HG02798 (cell line): ENCODE measurements at regions not wholly inside any gene's neighbourhood (a gene's known extent, or its start where the extent isn't known, plus 50 kb on each side); places are given as distances from the start of the nearest gene placed in this dataset.

ENCODE experiments used
- ATAC-seq: cut with Tn5 transposase; IDR thresholded peaks from one replicate; pipeline ENCODE4 v1.9.1; 2021; ENCODE audit warnings: mild to moderate bottlenecking; ENCODE audit not compliant: unreplicated experiment, poor library complexity

- ATAC-seq = no peak
These were observed 130.8 kb upstream of the MAP1B start for GRCh38 chr5:71976449-71976848.

- no peak for ATAC-seq
These were observed 130.0 kb upstream of the MAP1B start for GRCh38 chr5:71977311-71977710.

DNA sequence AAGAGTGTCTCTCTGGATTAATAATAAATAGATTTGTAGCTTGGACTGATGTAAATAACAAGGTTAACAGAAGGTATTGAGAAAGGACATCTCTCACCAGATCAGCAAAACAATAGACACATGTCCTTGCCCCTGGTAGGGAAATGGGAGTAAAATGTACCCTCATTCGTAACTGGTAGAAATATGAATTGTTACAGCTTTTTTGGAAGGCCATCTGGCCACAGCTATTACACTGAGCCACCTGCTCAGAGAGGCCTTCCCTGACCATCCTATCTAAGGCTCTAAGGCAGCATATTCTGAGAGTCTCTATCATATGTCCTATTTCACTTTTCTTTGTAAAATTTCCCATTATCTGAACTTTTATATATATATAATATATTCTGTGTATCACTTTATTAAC, 129.1 kb upstream of the MAP1B start:
- no peak for ATAC-seq

DNA sequence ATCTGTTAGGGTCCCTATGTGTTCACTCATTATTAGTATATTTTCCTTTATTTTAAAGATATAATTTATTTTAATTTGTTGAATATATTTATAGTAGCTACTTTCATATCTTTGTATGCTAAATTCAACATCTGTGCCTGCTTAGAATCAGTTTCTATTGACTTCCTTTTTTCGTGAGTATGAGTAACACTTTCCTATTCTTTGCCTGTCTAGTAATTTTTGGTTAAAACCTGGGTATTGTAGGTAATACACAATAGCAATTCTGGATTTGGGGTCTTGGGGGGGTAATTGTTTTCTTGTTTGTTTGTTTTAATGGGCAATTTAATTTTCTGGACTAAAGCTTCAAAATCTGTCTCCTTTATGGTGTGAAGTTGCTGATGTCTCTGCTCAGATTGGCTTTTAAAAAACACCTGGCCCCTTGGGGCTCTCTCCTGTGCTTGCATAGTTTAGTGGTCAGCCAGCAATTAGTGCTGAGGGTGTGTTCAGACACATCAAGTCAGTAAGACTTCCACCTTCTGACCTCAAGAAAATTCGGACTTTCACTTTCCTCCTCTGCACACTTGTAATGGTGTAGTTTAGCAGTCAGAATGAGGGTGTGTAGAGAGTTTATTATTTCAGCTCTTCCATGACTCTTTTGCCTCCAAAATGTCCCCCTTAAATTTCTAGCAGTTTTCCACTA, 124.4 kb upstream of the MAP1B start:
- ATAC-seq = no peak

- no peak for ATAC-seq
These were observed 121.2 kb upstream of the MAP1B start for GRCh38 chr5:71986101-71986500.

- ATAC-seq = no peak
These were observed 118.5 kb upstream of the MAP1B start for GRCh38 chr5:71988808-71989207.

DNA sequence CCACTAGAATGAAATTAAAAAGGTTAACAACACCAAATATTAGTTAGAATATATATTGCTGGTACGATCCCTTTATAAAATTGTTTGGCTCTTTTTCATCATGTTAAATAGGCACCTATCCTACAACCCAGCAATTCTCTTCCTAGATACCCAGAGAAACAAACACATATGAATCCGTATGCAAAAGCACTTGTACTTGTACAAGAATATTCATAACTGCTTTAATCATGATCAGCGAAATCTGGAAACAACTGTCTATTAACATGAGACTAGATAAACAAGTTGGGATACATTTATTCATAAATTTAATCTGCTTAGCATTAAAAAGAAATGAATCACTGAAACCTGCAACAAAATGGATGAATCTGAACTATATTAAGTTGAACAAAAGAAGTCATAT, 113.7 kb upstream of the MAP1B start:
- no peak for ATAC-seq

GRCh38 chr5:71996789-71997188, 110.5 kb upstream of the MAP1B start:
- no peak for ATAC-seq

DNA sequence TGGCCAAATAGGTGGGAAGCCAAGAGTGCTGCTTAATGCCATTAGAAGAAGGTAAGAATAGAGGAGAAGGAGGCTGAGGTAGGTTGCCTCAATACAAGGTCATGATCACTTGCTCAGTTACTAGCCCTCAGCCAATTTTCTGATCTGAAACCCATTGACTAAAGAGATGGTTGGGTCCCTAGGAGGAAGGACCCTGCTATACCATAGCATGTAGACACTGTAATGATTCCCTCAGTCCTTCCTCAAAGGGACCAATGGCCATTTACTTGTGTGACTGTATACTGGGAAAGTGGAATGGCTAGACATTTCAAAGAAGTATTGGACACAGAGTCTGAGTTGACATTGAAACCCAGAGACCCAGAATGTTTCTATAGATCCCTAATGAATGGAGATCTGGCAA, 108.5 kb upstream of the MAP1B start:
- ATAC-seq = no peak

GRCh38 chr5:72000707-72001106, 106.6 kb upstream of the MAP1B start:
- ATAC-seq = no peak

DNA sequence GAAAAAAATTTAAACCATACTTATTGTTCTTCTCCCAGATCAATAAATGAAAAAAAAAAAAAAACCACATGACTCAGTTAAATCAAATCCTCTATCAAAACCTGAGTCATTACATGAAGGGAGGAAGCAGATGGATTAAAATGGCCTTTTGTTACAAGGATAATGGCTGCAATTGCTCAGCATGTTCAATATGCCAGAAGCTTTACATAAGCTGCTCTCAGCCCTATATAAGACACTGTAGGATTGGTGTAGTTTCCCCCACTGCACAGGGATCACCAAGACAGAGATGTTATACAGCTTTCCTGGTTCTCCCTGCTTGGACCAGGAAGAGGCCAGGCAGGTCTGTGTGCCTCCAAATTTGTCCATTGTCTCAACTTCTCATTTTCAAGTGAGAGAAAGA, 101.6 kb upstream of the MAP1B start:
- ATAC-seq = no peak

DNA sequence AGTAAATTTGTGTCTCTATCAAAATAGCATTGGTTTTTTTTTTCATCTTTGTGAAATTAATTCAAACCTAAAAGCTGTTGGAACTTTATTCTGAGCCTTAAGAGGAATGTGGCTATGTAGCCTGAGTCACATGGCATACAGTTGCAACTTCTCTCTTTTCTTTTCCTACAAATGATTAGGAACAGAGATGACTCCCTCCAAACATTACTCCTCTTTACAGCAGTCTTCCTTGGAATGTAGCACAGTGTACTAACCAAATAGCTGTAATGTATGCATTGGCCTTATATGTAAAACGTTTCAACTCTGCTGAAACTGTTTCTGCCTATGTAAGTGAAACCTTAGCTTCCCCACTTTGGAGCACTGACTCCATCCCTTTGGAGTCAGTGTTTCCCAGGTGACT, 100.9 kb upstream of the MAP1B start:
- no peak for ATAC-seq

- ATAC-seq = no peak
These were observed 99.8 kb upstream of the MAP1B start for GRCh38 chr5:72007336-72008111.

DNA sequence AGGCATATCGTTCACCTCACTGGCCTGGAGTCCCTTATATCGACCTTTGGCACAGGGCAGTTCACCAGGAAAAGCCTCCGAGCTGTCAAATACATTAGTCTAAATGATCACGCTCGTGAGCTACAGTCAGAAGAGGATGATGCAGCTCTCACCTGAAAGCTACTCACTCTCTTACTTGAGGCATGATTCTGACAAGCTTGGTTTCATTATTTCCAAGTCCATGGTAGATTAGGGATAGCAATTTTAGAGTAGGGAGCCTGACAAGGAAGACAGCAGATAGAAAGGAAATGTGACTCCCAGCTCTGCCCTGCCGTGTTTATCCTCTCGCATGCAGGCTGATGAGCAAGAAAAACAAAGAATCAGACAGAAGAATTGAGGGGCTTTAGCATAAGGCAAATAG, 98.0 kb upstream of the MAP1B start:
- no peak for ATAC-seq

DNA sequence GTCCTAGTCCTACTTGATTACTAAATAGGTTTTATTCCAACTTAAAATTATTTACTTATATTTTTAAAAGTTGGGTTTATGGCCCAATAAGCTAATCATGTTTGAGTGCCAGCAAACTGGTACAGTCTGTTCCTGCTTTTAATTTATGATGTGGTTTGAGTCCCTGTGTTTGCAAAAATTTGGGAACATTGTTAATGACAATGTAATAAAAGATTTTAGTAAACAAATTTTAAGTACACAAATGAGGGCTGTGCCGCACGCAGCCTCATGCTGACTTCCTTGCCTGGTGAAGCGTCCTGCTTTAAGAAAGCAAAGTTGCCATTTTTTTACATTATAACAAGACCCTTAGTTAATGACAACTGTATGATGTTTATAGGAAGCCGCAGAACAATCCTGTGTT, 96.8 kb upstream of the MAP1B start:
- no peak for ATAC-seq

DNA sequence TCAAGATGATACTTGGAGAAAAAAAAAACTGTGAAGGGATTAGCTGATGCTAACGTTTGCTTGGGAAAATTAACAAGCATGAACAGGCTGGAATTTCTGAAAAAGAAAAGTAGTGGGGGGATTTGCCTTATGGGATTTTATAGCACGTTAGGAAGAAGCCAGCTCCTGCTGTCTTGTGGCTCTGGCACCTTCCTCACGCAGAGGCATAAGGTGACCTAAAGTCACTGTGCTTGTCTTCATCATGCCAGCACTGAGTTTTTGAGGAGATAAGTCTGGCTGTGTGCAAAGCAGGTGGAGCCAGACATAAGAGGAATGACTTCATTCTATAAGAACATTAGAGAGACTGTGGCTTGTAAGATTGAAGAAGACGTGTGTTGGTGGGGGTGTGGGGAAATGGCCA, 94.4 kb upstream of the MAP1B start:
- no peak for ATAC-seq

DNA sequence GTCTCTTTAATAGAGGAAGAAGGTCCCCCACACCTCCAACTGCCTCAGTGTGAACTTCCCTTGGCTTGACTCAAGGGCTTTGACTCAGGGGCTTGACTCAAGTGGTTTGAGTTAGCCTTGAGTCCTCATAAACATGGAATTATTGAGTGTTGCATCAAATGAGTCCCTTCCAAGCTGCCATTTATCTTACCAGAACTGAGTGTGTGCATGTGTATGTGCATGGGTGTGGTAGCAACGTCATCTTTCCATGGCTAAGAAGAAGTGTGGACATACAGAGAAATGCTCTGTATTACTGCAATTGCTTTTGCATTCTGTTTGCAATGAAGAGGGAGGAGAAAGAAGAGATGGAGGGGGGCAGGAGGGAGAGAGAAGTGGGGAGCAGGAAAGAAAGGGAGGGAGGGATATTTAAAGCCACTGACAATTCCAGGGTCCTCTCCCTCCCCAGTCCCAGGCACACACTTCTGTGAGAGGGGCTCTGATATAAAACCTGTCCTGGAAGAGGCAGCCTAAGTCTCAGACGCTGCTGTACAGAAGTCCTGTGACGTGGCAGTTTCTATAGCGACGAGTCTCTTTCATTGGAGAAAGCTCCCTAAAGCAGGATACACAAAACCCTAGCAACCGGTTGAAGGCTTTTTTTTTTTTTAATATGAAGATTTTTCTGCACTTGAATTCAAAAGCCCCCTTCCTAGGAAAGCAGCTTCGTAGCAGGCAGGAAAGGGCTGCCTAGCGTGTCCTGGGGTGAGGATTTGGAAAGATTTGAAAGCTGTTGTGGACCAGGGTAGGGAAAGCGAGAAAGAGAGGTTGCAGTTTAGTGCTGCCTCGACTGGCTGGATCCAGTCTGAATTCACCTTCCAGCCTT, 93.3 kb upstream of the MAP1B start:
- ATAC-seq = no peak

GRCh38 chr5:72015103-72015548, 92.1 kb upstream of the MAP1B start:
- no peak for ATAC-seq

DNA sequence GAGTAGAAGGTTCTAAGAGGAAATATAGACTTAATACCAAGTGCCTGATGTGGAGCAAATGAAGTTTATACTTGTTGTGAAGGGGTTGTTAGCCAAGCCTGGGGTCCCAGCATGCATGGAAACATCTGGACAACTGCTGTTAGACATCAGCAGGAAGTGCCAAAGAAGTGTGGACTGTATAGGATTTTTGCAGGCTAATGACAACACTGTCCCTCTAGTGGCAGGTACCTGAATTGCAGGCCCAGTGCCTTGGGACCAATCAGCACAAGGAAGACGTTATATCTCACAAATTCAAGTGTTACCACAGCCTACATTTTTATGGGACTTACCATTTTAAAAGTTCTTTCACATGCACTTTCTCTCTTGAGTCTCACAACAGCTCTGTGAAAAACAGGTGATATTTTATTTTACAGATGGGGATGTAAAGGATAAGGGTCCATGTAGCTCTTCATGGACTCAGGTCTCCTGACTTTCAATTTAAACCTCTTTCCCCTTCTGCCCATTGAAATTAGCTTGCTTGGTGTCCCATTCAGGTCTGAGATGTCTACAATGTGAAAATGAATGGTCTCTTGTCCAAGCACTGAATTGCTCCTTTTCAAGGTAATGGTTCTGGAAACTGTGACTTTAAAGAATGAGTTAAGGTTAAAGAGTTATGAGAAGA, 89.0 kb upstream of the MAP1B start:
- peak; percentile 70 for ATAC-seq

DNA sequence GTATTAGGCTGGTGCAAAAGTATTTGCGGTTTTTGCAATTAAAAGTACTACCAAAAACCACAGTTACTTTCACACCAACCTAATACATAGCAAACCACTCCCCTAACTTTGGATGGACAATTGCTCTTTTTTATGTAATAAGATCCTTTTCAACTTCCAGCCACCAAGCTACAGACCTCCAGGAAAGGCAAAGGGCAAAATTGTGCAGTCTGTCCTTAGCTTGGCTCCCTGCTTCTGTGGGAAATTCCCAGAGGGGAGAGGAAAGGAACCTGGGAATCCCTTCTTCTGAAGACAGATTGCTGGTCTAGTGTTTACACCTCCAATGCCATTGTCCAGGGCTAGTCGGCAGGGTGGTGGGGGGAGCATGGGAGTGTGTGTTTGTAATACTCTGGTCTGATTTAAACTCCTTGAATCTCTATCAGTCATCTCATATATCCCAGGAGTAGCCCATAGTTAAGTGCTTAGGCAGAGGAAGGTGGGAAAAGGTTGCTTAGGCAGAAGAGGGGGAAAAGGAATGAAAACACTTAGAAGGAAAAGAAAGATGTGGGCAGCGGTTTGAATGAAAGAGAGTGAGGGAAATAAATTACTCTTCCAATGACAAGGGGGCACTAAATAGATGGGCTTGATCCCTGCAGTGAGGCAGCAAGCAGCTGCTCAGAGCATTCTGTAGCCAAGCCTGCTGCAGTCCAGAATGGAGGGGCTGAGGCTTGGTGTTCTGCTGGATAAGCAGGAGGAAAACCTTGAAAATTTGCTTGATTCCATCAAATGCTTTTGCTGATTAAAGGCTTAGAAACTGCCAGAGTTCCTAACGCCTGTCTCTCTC, 86.9 kb upstream of the MAP1B start:
- ATAC-seq = no peak
